Stimulated activated CD8-positive, alpha-beta memory T cell treated with anti-CD3 and anti-CD28 coated beads, Interleukin-7, amount 100 ng/mL, for 48 hours (primary cell): ENCODE measurements at regions not wholly inside any gene's neighbourhood (a gene's known extent, or its start where the extent isn't known, plus 50 kb on each side); places are given as distances from the start of the nearest gene placed in this dataset.

ENCODE experiments used
- DNase-seq, 2 donors: peaks; one replicate each; pipeline ENCODE4 v3.0.0-alpha.2; 2020; ENCODE audit warnings: low read depth in 1 of 2; ENCODE audit errors: extremely low read depth in 1 of 2

DNA sequence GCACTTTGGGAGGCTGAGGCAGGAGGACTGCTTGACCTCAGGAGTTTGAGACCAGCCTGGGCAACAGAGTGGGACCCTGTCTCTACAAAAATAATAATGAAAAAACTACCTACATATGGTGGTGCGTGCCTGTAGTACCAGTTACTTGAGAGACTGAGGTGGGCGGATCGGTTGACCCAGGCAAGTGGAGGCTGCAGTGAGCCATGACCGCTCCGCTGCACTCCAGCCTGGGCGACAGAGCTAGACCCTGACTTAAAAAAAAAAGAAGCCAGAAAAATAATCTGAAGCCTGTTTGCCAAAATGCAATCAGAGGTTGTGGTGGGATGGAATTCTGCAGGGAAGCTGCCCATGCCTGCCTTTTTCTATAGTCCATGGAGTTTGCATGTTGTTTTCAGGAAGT lies 50.4 kb upstream of the GGTA1 start:
- DNase-seq = no peak

DNA sequence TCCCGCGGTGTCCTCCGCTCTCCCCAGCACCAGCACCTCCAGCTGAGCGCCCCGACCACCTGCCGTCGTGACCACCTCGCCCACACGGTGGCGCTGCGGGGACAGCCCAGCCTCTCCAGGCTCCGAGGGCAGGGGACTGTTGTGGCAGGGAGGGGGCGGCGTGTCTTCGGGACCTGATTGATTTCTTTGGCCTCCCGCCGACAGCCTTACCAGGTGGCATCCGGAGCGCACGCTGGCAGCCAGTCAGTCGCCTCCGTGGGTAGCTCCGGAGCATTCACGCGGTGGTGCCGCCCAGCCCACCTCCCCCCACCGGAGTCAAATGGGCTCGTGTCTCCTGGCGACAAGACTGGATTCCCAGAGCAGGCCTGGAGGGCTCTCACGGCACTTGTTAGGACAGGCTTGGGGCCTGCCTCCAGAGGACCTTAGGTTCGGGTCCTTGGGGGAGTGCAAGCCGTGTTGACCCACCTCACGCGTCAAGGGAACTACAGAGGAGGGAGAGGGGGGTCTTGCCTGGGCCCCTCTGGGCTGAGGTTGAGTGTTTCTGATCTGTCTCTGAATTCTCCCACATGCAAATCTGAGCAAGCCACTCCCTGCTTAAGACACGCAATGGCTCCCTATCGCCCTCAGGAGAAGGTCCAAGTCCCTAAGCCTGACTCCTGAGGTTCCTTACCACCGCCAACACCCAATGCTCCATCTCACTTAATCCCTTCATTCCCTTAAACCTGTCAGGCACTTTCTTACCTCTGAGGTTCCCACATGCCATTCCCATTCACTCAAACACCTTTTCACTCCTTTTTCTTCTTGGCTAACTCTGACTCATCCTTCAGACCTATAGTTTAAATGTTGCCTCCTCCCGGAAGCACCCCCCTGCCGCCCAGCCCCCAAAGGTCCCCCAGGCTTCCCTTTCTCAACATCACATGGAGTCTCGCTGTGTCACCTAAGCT lies 51.2 kb upstream of the GGTA1 start:
- DNase-seq = peak; percentile 45 to 58

GRCh38 chr9:121551985-121552753 lies 52.5 kb upstream of the GGTA1 start:
- DNase-seq = no peak

GRCh38 chr9:121556082-121556481 lies 56.4 kb upstream of the GGTA1 start:
- no peak for DNase-seq

DNA sequence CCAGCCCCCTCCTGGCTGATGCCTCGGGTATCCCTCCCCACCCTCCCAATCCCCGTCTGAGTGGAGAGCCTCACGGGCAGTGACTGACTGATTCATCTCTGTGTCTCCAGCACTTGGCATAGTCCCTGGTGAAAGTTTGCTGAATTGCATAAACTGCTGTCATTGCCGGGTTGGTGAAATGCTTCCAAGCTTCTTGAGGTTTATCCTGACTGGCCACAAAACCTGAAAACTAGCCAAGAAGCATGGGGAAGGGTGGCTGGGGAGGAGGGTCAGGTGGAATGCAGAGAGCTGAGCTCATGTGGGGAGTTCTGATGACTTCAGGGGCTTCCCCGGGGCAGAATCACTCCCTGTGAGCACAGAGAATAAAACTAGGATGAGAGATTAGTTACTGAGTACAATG lies 56.9 kb upstream of the GGTA1 start:
- no peak for DNase-seq

- DNase-seq = peak; percentile 3 to 7
These were observed 58.2 kb upstream of the GGTA1 start for GRCh38 chr9:121557581-121558447.

DNA sequence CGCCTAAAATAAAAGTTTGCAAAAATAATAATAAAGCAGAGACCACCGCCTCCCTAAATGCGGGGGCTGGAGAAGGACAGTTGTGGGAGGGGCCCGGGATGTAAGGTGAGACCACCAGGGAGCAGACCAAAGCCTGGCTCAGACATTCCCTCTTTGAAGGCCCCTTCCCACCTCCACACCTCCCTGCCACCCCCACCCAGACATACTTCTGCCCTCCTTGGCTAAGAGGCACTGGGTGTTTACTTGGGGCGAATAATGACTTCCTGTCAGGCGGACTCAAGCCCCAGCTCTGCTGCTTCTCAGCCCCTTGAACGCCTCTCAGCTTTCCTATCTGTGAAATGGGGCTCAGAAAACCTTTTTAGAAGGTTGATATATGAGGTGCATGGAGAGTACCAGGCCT lies 58.8 kb upstream of the GGTA1 start:
- DNase-seq = no peak

GRCh38 chr9:121559183-121559582 lies 59.5 kb upstream of the GGTA1 start:
- no peak for DNase-seq

GRCh38 chr9:121560921-121561320 lies 61.3 kb upstream of the GGTA1 start:
- no peak for DNase-seq

DNA sequence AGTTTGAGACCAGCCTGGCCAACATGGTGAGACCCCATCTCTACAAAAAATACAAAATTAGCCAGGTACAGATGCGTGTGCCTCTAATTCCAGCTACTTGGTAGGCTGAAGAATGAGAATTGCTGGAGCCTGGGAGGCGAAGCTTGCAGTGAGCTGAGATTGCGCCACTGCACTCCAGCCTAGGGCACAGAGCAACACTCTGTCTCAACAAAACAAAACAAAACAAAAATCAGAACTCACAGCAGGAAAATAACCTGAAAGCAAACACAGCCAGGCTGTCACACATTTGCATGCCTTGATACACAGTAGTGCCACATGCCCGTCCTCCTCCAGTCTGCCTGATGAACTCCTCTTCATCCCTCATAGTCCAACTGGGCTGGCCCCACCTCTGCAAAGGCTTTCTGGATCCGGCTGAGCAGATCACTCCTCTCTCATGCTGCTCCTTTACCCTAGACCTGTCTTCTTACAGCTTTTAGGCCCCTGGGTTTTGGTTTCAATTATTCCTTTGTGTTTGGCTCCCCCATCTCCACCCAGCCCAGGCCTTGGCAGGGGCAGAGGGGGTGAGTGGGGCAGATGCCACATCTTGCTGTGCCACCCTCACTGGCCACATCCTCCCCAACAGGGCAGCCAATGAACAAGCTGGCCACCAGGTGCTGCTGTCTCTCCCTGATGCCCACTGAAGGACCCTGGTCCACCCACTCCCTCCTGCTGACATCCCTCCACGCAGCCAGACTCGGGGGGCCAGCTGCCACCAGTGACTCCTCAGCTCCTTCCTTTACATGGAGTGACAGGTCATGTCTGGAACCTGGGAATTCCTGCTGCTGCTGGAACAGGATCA lies 62.0 kb upstream of the GGTA1 start:
- no peak for DNase-seq

DNA sequence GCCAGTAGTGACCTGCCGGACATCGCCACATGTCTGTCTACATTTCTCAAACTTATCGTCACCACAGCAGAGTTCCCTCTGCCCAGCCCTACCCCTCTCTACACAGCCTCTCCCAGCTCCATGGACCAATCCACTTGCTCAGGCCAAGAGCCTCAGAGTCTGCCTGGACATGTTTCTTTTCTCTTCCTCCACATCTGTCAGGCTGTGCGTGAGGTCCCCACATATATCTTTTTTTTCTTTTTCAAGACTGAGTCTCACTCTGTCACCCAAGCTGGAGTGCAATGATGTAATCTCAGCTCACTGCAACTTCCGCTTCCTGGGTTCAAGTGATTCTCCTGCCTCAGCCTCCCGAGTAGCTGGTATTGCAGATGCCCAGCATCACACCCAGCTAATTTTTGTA lies 62.7 kb upstream of the GGTA1 start:
- no peak for DNase-seq

DNA sequence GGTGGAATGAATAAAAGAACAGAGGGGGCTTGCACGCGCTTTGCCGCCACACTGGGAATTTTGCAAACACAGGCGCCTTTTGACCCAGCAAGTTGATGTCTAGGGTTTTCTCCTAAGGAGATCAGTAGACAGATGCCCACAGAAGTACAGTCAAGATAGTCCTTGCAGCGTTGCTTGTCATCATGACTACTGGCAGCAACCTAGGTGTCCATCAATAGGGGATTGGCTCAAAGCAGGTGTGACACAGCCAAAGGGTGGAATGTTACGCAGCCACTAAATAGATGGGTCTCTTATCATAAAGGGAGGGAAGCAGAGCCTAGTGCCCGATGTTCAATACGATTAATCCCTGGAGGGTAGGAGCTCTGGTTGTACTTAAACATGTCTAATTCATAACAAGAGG lies 63.8 kb upstream of the GGTA1 start:
- DNase-seq = no peak

- DNase-seq = no peak
These were observed 64.3 kb upstream of the GGTA1 start for GRCh38 chr9:121563881-121564460.

DNA sequence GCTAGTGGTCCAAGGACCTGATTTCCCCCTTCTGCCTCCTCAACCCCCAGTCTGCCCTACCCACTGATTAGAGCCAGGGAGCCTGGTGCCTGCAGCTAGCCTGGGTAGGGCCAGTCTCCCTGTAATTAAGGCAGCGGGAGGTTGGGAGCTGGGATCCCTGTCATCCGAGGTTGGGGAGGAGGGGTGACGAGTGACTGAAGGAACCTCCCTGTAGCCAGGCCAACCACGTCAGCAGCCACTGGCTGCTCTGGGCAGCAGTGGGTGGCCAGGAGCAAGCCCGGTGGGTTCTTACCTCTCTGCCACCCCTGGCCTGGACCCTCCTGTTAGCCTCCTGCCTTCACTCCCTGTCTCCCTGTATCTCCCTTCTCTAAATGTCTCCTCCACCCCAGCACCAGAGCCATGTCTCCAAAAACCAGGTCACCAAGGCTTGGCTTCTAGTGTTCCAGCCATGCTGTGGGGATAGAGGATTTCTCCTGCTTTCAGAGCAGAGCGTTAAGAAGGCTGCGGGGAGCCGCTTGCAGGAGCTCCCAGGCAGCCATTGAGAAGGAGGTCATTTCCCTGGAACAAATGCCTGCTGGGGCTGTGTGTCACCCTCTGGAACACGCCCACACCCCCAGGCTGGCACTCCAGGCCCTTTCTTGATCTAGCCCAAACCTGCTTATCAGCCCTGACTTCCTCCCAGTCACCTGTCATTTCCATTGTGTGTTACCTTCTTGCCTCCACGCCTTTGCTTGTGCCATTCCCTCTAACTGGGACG lies 65.0 kb upstream of the GGTA1 start:
- no peak for DNase-seq

DNA sequence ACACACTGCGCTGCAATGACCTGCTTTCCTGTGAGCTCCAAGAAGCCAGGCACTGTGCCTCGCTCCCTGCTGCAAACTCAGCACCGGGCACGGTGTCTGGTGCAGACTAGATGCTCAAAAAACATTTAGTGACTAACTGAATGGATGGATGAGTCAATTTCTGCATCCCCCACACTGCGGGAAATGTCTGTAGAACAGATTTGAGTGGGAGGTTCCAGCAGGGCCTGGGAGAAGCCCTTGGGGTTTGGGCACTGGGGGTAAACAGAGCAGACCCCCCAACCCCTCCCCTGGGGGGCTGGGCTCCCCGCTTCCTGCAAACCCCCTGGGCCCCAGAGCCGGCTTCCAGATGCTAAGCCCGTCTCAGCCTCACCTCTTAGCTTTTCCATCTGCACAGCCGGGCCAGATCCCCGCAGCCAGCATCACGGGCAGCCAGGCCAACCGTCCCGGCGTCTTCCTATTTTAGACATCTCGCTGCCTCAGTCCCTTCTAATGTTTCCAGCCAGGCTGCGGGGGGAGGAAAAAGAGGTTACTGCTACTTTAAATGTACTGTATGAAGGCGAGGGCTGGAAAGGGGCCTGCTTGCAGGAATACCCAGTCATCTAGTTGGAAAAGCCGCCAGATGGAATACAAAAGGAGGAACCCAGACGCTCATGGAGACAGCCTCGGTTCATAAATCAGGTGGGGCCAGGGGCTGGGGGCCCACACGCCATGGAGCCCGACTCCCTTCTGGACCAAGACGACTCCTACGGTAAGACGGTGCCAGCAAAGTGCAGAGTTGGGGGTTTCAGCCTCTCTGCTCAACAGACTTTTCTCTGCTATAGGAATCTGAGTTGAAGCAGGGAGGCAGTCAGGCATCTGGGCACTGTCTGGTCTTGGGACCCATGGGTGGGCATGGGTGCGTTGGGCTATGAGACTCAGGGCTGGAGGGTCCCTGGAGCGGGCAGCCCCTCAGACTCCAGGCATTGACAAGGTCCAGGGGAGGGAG lies 67.1 kb upstream of the GGTA1 start:
- no peak for DNase-seq

- DNase-seq = no peak
These were observed 68.1 kb upstream of the GGTA1 start for GRCh38 chr9:121567500-121568342.
